GM04504 (cell line): ENCODE measurements at regions not wholly inside any gene's neighbourhood (a gene's known extent, or its start where the extent isn't known, plus 50 kb on each side); places are given as distances from the start of the nearest gene placed in this dataset.

Source experiments
- DNase-seq: peaks from one replicate; pipeline ENCODE4 v3.0.0-alpha.2; 2012; ENCODE audit warnings: low read depth

GRCh38 chr20:19953606-19954005 lies 63.6 kb upstream of the NAA20 start:
- DNase-seq: no peak

- no peak for DNase-seq
Measured at GRCh38 chr20:19956976-19957375, 60.2 kb upstream of the NAA20 start.

GRCh38 chr20:19958219-19958618 lies 58.9 kb upstream of the NAA20 start:
- DNase-seq: no peak

- DNase-seq: no peak
Measured at GRCh38 chr20:19958928-19959327, 58.2 kb upstream of the NAA20 start.

GRCh38 chr20:19960745-19961144 lies 56.4 kb upstream of the NAA20 start:
- DNase-seq: no peak

- DNase-seq: no peak
Measured at GRCh38 chr20:19961293-19961692, 55.9 kb upstream of the NAA20 start.

GRCh38 chr20:19962958-19963357 lies 54.2 kb upstream of the NAA20 start:
- no peak for DNase-seq

GRCh38 chr20:19964289-19965265 lies 52.6 kb upstream of the NAA20 start:
- DNase-seq: peak; percentile 83

GRCh38 chr20:19966840-19967239 lies 50.3 kb upstream of the NAA20 start:
- no peak for DNase-seq
